Activated naive CD8-positive, alpha-beta T cell (primary cell): ENCODE measurements at regions not wholly inside any gene's neighbourhood (a gene's known extent, or its start where the extent isn't known, plus 50 kb on each side); places are given as distances from the start of the nearest gene placed in this dataset.

Source experiments
- H3K27ac Mint-ChIP-seq: one replicate; pipeline ENCODE4 v1.8.0; 2021; ENCODE audit warnings: mixed read lengths
- H3K27me3 Mint-ChIP-seq: one replicate; pipeline ENCODE4 v1.8.0; 2021; ENCODE audit warnings: mixed read lengths
- H3K36me3 Mint-ChIP-seq: one replicate; pipeline ENCODE4 v1.8.0; 2021; ENCODE audit warnings: mixed read lengths
- H3K4me1 Mint-ChIP-seq: one replicate; pipeline ENCODE4 v1.8.0; 2021; ENCODE audit warnings: low read depth, mixed read lengths
- H3K4me3 Mint-ChIP-seq: one replicate; pipeline ENCODE4 v1.8.0; 2021; ENCODE audit warnings: mild to moderate bottlenecking, mixed read lengths
- H3K9me3 Mint-ChIP-seq: one replicate; pipeline ENCODE4 v1.8.0; 2021; ENCODE audit warnings: low read depth, mixed read lengths

DNA sequence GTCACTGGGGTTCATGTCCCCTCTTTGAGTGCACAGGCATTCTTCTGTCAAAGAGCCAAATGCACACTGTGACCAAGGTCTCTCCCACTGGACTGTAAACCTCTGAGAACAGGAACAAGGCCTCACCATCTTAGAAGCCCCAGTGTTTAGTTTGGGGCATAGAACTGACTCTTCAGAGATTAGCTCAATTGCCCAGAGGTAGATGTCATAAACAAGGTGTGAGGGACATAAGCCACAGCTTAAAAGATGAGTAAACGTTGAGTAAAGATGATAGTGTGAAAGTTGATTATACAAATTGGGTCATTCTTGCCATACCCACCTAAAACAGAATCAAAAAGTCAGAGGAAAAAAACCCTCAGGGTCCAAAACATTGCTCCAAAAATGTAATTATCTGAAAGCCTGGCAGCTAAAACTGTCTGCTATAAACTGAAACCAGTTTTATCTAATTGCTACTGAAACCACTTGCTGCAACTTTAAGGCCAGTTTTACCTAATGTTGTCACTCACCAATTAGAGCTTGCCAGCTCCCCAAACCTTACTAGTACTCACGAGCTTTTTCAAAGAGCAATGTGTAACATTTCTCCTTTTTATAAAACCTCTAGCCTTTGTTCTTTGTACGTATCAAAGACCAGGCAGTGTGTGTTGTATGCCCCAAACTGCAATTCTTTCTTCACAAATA, 415.2 kb downstream of the RAP2B start:
- Mint-ChIP-seq H3K36me3 (no peaks in the 10 kb centered on the region), H3K4me3 (no peak overlapping the region)

DNA sequence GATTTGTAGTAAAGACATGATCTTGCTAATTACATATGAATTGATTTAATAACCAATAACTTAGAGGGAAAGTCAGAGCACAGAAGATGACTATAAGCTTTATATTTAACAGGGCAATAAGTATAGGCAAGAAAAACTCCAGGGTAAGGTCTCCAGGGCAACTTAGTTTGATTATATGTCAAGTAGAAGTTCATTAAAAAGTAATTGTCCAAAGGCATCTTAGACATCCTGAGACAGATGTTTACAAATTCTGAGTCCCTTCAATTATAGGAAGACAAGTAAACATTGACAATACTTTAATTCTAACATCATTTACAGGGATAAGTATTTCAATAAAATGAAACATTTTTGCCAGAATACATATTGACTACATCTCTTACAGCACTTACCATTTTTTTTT, 416.0 kb downstream of the RAP2B start:
- Mint-ChIP-seq H3K4me1 (no peaks in the 10 kb centered on the region), H3K9me3 (no peaks in the 10 kb centered on the region), H3K36me3 (no peaks in the 10 kb centered on the region), H3K4me3 (no peak overlapping the region), H3K27me3 (no peaks in the 10 kb centered on the region), H3K27ac (no peak overlapping the region)

More for the DNA sequence above, 415.2 kb downstream of the RAP2B start:
- H3K27me3 Mint-ChIP-seq, result no peaks in the 10 kb centered on the region
- H3K27ac Mint-ChIP-seq, result no peak overlapping the region
- no peaks in the 10 kb centered on the region for H3K4me1 Mint-ChIP-seq
- H3K9me3 Mint-ChIP-seq, result no peaks in the 10 kb centered on the region

DNA sequence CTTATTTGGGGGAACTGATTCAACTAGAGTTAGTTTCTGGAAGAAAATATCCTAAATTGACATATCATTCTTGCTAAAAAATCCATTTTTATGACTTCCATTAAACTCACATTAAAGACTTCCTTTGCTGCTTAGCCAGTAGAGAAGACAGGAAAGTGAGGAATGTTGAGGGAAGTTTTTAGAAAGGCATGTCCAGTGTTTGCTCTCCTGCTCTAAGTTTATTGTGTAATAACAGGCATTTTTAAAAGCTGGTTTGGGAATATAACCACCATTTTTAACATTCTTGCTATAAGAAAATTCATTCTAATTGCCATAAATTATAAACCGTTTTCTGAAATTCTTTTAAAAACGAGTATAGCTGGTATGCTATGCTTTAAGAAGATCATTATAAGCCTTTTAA, 428.0 kb downstream of the RAP2B start:
- Mint-ChIP-seq H3K36me3 (no peaks in the 10 kb centered on the region), H3K27ac (no peak overlapping the region), H3K9me3 (no peaks in the 10 kb centered on the region), H3K27me3 (no peaks in the 10 kb centered on the region), H3K4me3 (no peak overlapping the region), H3K4me1 (peaks cover 3% of the 10 kb centered on the region)

DNA sequence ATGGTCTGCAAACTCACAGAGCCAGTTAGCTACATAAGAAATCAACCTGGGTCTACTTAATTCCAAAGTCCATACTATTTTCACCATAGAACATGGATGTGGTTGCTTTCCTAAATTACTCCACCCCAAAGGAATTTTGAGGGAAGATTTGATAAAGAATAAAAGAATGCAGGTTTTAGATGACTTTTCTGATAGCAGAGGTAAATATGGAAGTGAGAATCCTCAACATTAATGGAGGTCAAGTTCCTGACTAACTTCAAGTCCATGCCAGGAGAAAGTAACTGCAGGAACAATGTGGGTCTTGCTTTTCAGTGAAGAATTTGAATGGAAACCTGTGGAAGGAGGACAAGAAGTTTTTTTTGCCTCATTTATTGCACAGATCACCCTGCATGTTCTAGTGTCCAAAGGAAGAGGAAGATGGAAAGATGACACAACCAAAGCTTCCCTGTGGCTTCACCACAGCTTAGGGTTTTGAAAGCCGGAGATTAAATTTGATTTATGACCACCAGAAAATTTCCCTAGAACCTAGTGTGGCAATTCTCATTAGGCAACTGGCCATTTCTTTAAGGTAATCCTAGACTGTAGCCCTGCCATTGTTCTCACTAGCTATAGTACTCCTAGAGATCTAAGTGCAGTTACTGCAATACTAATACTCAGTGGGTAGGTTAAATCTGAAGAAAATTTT, 429.7 kb downstream of the RAP2B start:
- Mint-ChIP-seq H3K4me1 (peaks cover 3% of the 10 kb centered on the region), H3K36me3 (no peaks in the 10 kb centered on the region), H3K9me3 (no peaks in the 10 kb centered on the region), H3K27me3 (no peaks in the 10 kb centered on the region), H3K27ac (no peak overlapping the region), H3K4me3 (no peak overlapping the region)

DNA sequence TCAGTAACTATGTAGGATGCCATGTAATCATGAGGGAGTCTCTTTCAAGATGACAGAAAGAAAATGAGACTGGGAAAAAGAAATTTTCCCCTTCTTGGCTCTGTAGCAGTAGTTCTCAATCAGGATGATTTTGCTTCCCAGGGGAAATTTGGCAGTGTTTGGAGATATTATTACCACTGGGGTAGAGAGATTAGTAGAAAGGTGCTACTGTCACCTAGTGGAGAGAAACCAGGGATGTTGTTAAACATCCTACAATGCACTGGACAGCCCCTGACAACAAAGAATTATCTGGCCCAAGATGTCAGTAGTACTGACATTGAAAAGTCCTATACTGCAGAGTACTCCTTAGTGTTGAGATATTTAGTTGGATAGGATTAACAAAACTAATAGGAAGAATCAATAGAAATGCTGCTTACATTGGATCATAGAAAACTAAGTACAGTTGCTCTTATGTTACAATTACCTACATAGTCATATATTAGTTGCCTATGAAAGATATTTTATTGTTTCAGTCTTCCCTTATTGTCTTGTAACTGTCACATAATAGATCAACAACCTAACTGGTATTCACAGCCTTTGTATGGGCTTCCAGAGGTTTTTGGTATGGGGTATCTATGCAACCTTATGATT, 433.3 kb downstream of the RAP2B start:
- Mint-ChIP-seq H3K4me1 (peaks cover 3% of the 10 kb centered on the region), H3K9me3 (no peaks in the 10 kb centered on the region), H3K27ac (no peak overlapping the region), H3K27me3 (no peaks in the 10 kb centered on the region), H3K36me3 (no peaks in the 10 kb centered on the region), H3K4me3 (no peak overlapping the region)

DNA sequence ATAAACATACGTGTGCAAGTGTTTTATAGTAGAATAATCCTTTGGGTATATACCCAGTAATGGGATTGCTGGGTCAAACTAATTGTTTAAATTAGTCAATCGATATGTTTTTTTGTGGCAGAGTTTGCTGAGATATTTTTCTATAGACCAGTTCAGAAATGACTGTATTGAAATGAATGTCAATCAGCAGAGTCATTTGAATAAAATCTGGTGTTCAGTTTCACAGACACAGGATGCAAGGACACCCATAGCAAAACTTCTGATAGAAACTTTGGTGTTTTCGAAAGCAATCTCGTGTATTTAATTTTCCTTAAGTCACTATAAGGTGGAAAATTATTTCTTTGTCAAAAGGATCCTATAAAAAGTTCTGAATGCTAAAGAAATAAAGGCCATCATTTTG, 434.4 kb downstream of the RAP2B start:
- H3K27ac Mint-ChIP-seq, result no peak overlapping the region
- no peaks in the 10 kb centered on the region for H3K27me3 Mint-ChIP-seq
- no peaks in the 10 kb centered on the region for H3K36me3 Mint-ChIP-seq
- H3K4me1 Mint-ChIP-seq, result peaks cover 3% of the 10 kb centered on the region
- no peaks in the 10 kb centered on the region for H3K9me3 Mint-ChIP-seq
- no peak overlapping the region for H3K4me3 Mint-ChIP-seq

DNA sequence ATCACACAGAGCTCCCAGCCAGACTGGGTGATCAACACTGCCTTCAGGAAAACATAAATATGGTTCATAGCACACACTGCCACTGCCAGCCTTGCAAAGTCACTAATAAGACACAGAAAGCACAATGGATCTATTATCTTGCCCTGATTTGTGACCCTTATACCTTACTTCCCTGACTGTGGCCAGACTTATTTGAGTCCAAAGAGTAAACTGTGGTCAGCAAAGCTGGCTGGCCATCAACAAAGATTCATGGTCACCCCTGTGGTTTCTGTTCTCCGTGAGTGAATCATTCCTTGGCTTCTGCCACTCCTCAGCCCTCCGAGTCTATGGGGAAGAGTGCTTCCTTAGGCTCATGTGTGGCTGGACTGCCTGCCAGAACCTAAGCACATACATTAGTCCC, 437.7 kb downstream of the RAP2B start:
- no peaks in the 10 kb centered on the region for H3K27me3 Mint-ChIP-seq
- no peaks in the 10 kb centered on the region for H3K36me3 Mint-ChIP-seq
- peaks cover 3% of the 10 kb centered on the region for H3K4me1 Mint-ChIP-seq
- no peak overlapping the region for H3K27ac Mint-ChIP-seq
- no peaks in the 10 kb centered on the region for H3K9me3 Mint-ChIP-seq
- H3K4me3 Mint-ChIP-seq, result no peak overlapping the region

DNA sequence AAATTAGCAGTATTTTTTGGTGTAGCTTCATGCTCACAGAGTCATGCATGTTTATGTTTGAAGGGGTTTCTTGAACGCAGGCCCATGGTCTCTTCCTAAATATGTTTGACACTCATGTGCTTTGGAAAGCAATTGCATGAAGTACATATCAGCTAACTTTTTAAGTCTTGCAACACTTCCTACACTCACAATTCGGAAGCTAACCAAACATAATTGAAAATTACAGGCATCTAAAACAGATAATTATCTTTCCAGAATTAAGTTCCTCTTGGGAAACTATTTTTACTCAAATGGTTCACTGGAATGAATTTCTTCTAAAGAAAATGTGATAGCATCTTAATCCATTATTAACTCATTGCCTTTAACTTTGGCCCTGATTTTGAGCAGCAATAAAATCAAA, 438.9 kb downstream of the RAP2B start:
- Mint-ChIP-seq H3K9me3 (no peaks in the 10 kb centered on the region), H3K4me3 (no peak overlapping the region), H3K27ac (no peak overlapping the region), H3K4me1 (peaks cover 3% of the 10 kb centered on the region), H3K27me3 (no peaks in the 10 kb centered on the region), H3K36me3 (no peaks in the 10 kb centered on the region)

DNA sequence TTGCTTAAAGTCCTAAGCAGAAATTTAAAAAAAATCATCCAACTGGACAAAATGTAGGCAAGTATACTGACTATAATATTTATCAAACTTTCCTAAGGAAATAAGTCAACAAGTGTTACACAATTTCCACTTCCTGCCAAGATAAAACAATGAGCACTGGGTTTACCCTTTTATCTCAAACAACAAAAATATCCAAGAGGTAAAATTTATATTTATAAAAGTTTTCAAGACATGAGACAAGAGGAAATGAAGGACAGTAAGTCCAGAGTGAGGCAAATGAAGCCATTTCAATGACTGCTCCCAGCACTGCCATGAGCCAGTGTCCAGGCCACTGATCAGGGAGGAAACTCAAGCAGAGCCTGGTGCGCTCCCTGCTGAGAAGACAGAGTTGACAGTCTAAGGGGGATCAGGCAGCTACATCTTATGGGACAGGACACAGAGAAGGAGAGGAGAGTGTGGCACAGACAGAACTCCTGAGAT, 439.4 kb downstream of the RAP2B start:
- H3K4me3 Mint-ChIP-seq, result no peak overlapping the region
- no peak overlapping the region for H3K27ac Mint-ChIP-seq
- no peaks in the 10 kb centered on the region for H3K27me3 Mint-ChIP-seq
- H3K9me3 Mint-ChIP-seq, result no peaks in the 10 kb centered on the region
- peaks cover 3% of the 10 kb centered on the region for H3K4me1 Mint-ChIP-seq
- no peaks in the 10 kb centered on the region for H3K36me3 Mint-ChIP-seq

DNA sequence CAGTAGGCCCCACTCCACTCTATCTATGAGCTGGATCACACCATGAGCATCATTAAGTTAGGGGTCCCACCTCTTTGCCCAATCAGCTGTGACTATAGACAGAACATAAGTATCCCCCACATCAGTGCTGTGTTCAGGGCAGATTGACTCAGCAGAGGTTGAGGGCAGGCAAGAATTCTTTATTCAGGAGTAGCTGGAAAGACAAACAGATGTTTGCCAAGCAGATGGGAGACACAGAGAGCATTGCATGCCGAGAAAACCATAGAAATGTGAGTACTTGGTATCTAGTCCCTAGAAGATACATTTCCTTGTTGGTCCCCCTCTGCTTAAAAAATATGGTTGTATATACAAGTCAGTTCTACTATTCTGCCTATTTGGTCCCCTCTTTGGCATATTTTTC, 440.8 kb downstream of the RAP2B start:
- Mint-ChIP-seq H3K4me3 (no peak overlapping the region), H3K9me3 (no peaks in the 10 kb centered on the region), H3K27me3 (no peaks in the 10 kb centered on the region), H3K4me1 (peaks cover 3% of the 10 kb centered on the region), H3K36me3 (no peaks in the 10 kb centered on the region), H3K27ac (no peak overlapping the region)

DNA sequence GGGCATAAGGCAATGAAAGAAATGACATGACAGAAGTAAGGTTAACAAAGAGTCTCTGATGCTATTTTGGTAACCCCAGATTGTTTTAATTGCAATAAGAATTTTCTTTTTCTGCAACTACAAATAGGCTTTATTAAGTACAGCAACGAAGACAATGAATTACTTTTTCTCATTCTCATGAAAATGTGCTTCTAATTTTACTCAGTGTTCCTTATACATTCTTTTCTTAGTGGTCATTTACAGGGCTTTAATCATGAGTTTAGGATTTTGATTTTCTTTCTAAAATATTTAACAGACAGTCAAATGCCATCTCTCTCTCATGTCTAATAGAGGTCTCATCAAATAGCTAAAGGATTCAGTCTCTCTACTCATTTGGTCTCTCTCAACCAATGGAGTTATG, 452.1 kb downstream of the RAP2B start:
- no peak overlapping the region for H3K4me3 Mint-ChIP-seq
- H3K27me3 Mint-ChIP-seq, result no peaks in the 10 kb centered on the region
- no peaks in the 10 kb centered on the region for H3K4me1 Mint-ChIP-seq
- H3K36me3 Mint-ChIP-seq, result no peaks in the 10 kb centered on the region
- H3K27ac Mint-ChIP-seq, result no peak overlapping the region
- no peaks in the 10 kb centered on the region for H3K9me3 Mint-ChIP-seq

DNA sequence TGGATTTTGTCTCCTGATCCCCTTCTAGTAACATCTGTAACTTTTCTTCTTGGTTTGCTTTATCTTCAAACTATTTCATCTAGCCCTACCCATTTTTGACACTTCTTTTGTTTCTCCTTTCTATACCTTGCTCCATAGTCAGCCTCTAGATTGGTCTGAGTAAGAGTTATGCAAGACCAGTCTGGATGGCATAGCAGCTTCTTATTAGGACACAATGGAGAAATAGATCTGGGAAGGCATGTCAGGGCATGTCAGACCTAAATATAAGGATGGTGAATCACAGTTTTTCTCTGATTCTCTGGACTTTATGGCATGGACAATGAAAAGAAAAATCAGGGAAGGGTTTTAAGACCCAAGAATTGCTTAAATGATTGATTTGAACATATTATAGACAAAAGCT, 452.5 kb downstream of the RAP2B start:
- Mint-ChIP-seq H3K4me1 (no peaks in the 10 kb centered on the region), H3K27ac (no peak overlapping the region), H3K36me3 (no peaks in the 10 kb centered on the region), H3K4me3 (no peak overlapping the region), H3K27me3 (no peaks in the 10 kb centered on the region), H3K9me3 (no peaks in the 10 kb centered on the region)

DNA sequence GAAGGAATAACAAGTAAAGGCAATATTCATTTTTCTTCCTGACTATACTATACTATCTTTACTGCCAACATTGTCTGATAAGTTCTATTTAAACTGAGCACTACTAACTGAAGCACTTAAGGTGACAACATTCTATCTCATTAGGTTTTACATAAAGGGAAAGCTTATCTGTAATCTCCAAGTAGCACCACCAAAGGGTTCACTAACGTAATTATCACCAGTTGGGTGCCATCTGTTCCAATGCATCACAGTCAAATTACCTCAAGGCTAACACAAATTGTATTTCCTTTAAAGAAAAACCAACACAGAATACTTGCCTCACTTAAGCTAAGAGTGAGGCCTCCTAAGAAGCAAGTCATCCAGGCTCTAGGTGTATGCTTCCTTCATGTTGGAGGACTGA, 453.8 kb downstream of the RAP2B start:
- H3K4me3 Mint-ChIP-seq, result no peak overlapping the region
- no peaks in the 10 kb centered on the region for H3K36me3 Mint-ChIP-seq
- peaks cover under 1% of the 10 kb centered on the region for H3K4me1 Mint-ChIP-seq
- no peaks in the 10 kb centered on the region for H3K9me3 Mint-ChIP-seq
- H3K27me3 Mint-ChIP-seq, result no peaks in the 10 kb centered on the region
- no peak overlapping the region for H3K27ac Mint-ChIP-seq

DNA sequence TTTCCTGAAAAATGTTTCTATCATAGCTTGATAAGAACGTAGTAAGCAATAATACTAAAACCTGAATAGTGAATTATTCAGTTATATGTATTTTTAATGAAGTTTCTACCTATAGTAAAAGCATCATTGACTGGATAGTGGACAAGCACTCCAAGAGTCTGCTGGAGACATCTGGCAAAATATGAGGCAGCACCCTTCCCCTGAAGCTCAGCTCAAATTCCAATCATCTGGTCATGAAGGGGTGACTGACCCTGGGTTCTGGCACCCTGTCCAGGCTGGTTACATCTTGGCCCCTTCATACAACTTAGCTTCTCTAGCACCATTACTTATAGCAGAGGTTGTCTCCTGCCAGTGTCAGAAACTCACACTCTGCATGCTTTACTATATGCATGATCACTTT, 455.4 kb downstream of the RAP2B start:
- Mint-ChIP-seq H3K36me3 (no peaks in the 10 kb centered on the region), H3K27me3 (no peaks in the 10 kb centered on the region), H3K4me1 (peaks cover 15% of the 10 kb centered on the region), H3K9me3 (no peaks in the 10 kb centered on the region), H3K4me3 (no peak overlapping the region), H3K27ac (no peak overlapping the region)

DNA sequence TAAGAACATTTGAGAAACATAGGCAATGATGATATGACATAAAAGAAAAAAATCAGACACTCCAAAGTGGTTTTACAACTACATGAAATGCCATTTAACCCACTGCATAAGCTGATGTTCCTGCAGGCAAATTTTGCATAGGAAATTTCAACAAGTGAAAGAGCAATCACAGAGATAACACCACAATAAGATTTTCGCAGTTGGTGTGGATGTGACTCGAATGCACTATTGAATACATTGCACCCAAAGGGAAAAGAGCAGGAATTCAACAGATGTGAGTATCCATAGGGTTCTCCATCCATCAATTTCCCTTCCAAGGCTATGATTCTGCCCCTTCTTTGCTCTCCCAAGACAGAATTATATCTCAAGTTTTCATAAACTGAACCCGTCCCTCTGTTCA, 456.1 kb downstream of the RAP2B start:
- H3K4me3 Mint-ChIP-seq, result no peak overlapping the region
- H3K9me3 Mint-ChIP-seq, result no peaks in the 10 kb centered on the region
- no peaks in the 10 kb centered on the region for H3K36me3 Mint-ChIP-seq
- peaks cover 20% of the 10 kb centered on the region for H3K4me1 Mint-ChIP-seq
- no peak overlapping the region for H3K27ac Mint-ChIP-seq
- no peaks in the 10 kb centered on the region for H3K27me3 Mint-ChIP-seq
